GM19035 (cell line): ENCODE measurements at regions not wholly inside any gene's neighbourhood (a gene's known extent, or its start where the extent isn't known, plus 50 kb on each side); places are given as distances from the start of the nearest gene placed in this dataset.

Source experiments
- ATAC-seq: cut with Tn5 transposase; IDR thresholded peaks from one replicate; pipeline ENCODE4 v1.9.1; 2021; ENCODE audit not compliant: unreplicated experiment

GRCh38 chr9:113781381-113781780, 94.7 kb upstream of the ZNF618 start:
- ATAC-seq, result no peak

- ATAC-seq, result no peak
Observed at GRCh38 chr9:113781896-113782295, 94.2 kb upstream of the ZNF618 start.

- ATAC-seq, result no peak
Observed at GRCh38 chr9:113783475-113783874, 92.6 kb upstream of the ZNF618 start.

GRCh38 chr9:113785334-113785733, 90.8 kb upstream of the ZNF618 start:
- ATAC-seq, result no peak

- no peak for ATAC-seq
Observed at GRCh38 chr9:113786071-113786470, 90.0 kb upstream of the ZNF618 start.

GRCh38 chr9:113787871-113788270, 88.2 kb upstream of the ZNF618 start:
- ATAC-seq, result no peak

- ATAC-seq, result no peak
Observed at GRCh38 chr9:113788616-113789330, 87.3 kb upstream of the ZNF618 start.

- ATAC-seq, result no peak
Observed at GRCh38 chr9:113790093-113790492, 86.0 kb upstream of the ZNF618 start.

GRCh38 chr9:113793558-113793957, 82.6 kb upstream of the ZNF618 start:
- no peak for ATAC-seq

GRCh38 chr9:113794721-113795120, 81.4 kb upstream of the ZNF618 start:
- ATAC-seq, result no peak

GRCh38 chr9:113795811-113796392, 80.2 kb upstream of the ZNF618 start:
- ATAC-seq, result no peak

GRCh38 chr9:113796646-113797426, 79.3 kb upstream of the ZNF618 start:
- ATAC-seq, result no peak

GRCh38 chr9:113798062-113799030, 77.8 kb upstream of the ZNF618 start:
- ATAC-seq, result no peak

- ATAC-seq, result no peak
Observed at GRCh38 chr9:113800276-113800675, 75.8 kb upstream of the ZNF618 start.

GRCh38 chr9:113803811-113804589, 72.1 kb upstream of the ZNF618 start:
- ATAC-seq, result no peak

- no peak for ATAC-seq
Observed at GRCh38 chr9:113805486-113806132, 70.5 kb upstream of the ZNF618 start.

- ATAC-seq, result no peak
Observed at GRCh38 chr9:113807173-113808061, 68.7 kb upstream of the ZNF618 start.
